Loucy (cell line): ENCODE measurements at regions not wholly inside any gene's neighbourhood (a gene's known extent, or its start where the extent isn't known, plus 50 kb on each side); places are given as distances from the start of the nearest gene placed in this dataset.

Source experiments
- EZH2phosphoT487 ChIP-seq: fragments of 200-600 bp; IDR thresholded peaks from 2 replicates; pipeline ENCODE4 v1.6.1; 2018; ENCODE audit warnings: antibody characterized with exemption, mild to moderate bottlenecking, moderate library complexity, borderline replicate concordance
- TF ChIP-seq, protein P1 (sequence below): fragments of 200-600 bp; sonication (generic); conservative IDR thresholded peaks from 2 replicates; pipeline ENCODE4 v1.5.1; 2014; ENCODE audit warnings: mild to moderate bottlenecking, antibody characterized with exemption, low read length

- TF ChIP-seq, protein P1, sequence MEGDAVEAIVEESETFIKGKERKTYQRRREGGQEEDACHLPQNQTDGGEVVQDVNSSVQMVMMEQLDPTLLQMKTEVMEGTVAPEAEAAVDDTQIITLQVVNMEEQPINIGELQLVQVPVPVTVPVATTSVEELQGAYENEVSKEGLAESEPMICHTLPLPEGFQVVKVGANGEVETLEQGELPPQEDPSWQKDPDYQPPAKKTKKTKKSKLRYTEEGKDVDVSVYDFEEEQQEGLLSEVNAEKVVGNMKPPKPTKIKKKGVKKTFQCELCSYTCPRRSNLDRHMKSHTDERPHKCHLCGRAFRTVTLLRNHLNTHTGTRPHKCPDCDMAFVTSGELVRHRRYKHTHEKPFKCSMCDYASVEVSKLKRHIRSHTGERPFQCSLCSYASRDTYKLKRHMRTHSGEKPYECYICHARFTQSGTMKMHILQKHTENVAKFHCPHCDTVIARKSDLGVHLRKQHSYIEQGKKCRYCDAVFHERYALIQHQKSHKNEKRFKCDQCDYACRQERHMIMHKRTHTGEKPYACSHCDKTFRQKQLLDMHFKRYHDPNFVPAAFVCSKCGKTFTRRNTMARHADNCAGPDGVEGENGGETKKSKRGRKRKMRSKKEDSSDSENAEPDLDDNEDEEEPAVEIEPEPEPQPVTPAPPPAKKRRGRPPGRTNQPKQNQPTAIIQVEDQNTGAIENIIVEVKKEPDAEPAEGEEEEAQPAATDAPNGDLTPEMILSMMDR = no peak
- TF ChIP-seq EZH2phosphoT487 = no peak
These were observed 1010.5 kb upstream of the NCAM2 start for GRCh38 chr21:19987671-19988070.
